ENCODE measurements at regions not wholly inside any gene's neighbourhood (a gene's known extent, or its start where the extent isn't known, plus 50 kb on each side); places are given as distances from the start of the nearest gene placed in this dataset.

DNA sequence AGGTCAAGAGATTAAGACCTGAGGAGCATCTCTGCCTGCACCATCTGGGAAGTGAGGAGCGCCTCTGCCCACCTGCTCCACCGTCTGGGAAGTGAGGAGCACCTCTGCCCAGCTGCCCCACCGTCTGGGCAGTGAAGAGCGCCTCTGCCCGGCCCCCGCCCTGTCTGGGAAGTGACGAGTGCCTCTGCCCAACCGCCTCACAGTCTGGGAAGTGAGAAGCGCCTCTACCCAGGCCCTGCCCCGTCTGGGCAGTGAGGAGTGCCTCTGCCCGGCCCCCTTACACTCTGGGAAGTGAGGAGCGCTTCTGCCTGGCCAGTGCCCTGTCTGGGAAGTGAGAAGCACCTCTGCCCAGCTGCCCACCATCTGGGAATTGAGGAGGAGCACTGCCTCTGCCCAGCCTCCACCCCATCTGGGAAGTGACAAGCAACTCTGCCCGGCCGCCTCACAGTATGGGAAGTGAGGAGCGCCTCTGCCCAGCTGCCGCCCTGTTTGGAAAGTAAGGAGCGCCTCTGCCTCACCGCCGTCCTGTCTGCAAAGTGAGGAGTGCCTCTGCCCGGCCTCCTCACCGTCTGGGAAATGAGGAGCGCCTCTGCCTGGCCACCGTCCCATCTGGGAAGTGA, 270.4 kb upstream of the NRSN1 start:
- H3K36me3 ChIP-seq = no peaks in the 10 kb centered on the region
- no peak overlapping the region for H3K4me3 ChIP-seq (ENCODE audit: low read depth, low read length)
- TF ChIP-seq, protein P1, sequence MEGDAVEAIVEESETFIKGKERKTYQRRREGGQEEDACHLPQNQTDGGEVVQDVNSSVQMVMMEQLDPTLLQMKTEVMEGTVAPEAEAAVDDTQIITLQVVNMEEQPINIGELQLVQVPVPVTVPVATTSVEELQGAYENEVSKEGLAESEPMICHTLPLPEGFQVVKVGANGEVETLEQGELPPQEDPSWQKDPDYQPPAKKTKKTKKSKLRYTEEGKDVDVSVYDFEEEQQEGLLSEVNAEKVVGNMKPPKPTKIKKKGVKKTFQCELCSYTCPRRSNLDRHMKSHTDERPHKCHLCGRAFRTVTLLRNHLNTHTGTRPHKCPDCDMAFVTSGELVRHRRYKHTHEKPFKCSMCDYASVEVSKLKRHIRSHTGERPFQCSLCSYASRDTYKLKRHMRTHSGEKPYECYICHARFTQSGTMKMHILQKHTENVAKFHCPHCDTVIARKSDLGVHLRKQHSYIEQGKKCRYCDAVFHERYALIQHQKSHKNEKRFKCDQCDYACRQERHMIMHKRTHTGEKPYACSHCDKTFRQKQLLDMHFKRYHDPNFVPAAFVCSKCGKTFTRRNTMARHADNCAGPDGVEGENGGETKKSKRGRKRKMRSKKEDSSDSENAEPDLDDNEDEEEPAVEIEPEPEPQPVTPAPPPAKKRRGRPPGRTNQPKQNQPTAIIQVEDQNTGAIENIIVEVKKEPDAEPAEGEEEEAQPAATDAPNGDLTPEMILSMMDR (IDR thresholded peaks at IDR 0.05; ENCODE audit: low read depth, low read length) = no peak
- H3K27ac ChIP-seq = no peak overlapping the region
- no peaks in the 10 kb centered on the region for H3K9me3 ChIP-seq (ENCODE audit: severe bottlenecking)
- no peak for DNase-seq
- no peaks in the 10 kb centered on the region for H3K27me3 ChIP-seq (ENCODE audit: insufficient read depth, low read depth, severe bottlenecking)

DNA sequence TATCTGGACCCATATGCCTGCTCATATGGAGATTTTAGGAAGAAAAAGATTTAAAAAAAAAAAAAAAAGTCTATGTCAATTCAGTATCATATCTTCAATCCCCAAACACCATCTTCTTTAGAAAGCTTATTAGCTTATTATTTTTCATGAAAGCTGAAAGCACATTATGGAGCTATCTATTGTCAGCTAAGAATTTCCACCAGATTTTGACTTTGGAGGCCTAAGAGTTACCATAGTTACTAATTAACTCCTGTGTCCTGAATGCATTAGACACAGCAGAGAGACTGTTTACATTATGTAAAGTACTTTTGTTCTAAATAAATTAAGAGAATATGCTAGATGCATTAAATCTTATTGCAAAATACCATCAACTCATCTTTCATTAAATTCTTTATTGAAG, 255.5 kb upstream of the NRSN1 start:
- TF ChIP-seq, protein P1 (IDR thresholded peaks at IDR 0.05; ENCODE audit: low read depth, low read length) = no peak
- Histone ChIP-seq H3K36me3 (no peaks in the 10 kb centered on the region), H3K27ac (no peak overlapping the region), H3K27me3 (ENCODE audit: insufficient read depth, low read depth, severe bottlenecking) (no peaks in the 10 kb centered on the region), H3K4me3 (ENCODE audit: low read depth, low read length) (no peak overlapping the region), H3K9me3 (ENCODE audit: severe bottlenecking) (no peaks in the 10 kb centered on the region)
- no peak for DNase-seq

DNA sequence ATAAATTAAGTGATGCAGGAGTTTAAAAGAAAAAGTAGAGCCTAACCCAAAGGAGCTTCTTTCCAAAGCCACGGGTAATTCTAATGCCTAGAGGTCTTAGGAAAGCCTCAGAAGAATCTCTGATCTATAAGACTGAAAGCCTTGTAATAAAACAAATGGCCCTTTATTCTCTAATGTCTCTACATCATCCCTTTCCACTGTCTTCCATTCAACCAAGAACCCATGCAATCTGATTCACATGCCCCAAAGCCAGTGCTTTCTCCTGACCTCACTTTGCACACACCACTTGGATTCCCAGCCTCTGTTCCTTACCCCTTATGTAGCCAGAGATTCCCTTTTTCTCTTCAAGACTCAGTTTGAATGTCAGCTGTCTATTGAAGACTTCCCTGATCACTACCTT, 252.9 kb upstream of the NRSN1 start:
- H3K9me3 ChIP-seq (ENCODE audit: severe bottlenecking) = no peaks in the 10 kb centered on the region
- no peak for DNase-seq
- H3K27ac ChIP-seq = no peak overlapping the region
- H3K27me3 ChIP-seq (ENCODE audit: insufficient read depth, low read depth, severe bottlenecking) = no peaks in the 10 kb centered on the region
- TF ChIP-seq, protein P1 (IDR thresholded peaks at IDR 0.05; ENCODE audit: low read depth, low read length) = no peak
- no peaks in the 10 kb centered on the region for H3K36me3 ChIP-seq
- no peak overlapping the region for H3K4me3 ChIP-seq (ENCODE audit: low read depth, low read length)

DNA sequence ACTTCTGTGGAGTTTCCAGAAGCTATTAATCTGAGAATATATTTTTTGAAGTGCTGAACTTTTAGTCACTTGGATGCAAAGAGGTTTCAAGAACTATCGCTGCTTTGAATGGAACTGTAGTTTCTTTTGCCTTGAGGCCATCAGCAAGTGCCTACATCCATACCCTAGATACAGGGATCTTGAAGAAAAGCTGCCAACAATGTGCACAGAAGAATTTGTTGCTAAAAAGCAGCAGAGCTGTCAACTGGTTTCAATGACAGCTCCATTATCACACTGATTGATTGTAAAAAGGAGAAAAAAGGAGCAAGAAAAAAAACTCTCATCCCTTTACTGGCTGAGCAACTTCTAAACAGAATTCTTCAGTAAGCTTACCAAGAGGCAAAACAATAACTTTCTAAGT, 251.0 kb upstream of the NRSN1 start:
- Histone ChIP-seq H3K4me3 (ENCODE audit: low read depth, low read length) (no peak overlapping the region), H3K27me3 (ENCODE audit: insufficient read depth, low read depth, severe bottlenecking) (no peaks in the 10 kb centered on the region), H3K9me3 (ENCODE audit: severe bottlenecking) (no peaks in the 10 kb centered on the region), H3K36me3 (no peaks in the 10 kb centered on the region), H3K27ac (no peak overlapping the region)
- DNase-seq = no peak
- TF ChIP-seq, protein P1 (IDR thresholded peaks at IDR 0.05; ENCODE audit: low read depth, low read length) = no peak

DNA sequence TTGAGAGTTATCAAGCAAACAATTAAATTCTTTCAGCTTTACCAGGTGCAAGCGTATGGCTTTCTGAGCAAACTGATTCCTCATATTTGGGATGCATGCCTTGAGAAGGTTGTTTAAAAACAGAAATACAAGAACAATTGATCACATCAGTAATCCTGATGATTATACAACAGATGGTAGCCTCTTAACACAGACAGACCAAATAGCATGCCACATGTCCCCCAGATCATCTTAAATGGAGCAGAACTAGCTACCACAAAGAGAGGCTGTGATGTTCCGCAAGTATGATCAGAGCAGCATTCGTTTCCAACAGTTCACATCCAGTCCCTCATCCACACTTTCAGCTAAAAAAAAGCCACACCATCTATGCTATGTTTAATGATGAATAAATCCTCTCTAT, 246.2 kb upstream of the NRSN1 start:
- TF ChIP-seq, protein P1 (IDR thresholded peaks at IDR 0.05; ENCODE audit: low read depth, low read length) = no peak
- DNase-seq = peak; percentile 50
- H3K27me3 ChIP-seq (ENCODE audit: insufficient read depth, low read depth, severe bottlenecking) = no peaks in the 10 kb centered on the region
- H3K9me3 ChIP-seq (ENCODE audit: severe bottlenecking) = no peaks in the 10 kb centered on the region
- H3K4me3 ChIP-seq (ENCODE audit: low read depth, low read length) = no peak overlapping the region
- H3K36me3 ChIP-seq = no peaks in the 10 kb centered on the region
- H3K27ac ChIP-seq = peak overlapping the region; percentile 61
